AG04450 (cell line): ENCODE measurements at regions not wholly inside any gene's neighbourhood (a gene's known extent, or its start where the extent isn't known, plus 50 kb on each side); places are given as distances from the start of the nearest gene placed in this dataset.

Source experiments
- CTCF ChIA-PET: fragments of 300-600, 350-600 bp; formaldehyde crosslinking; extraction: SDS; loops from one replicate; lab custom pipeline; 2022; ENCODE audit warnings: antibody characterized with exemption, inconsistent platforms; lab: Charles Lee
- POLR2A ChIA-PET: fragments of 350-600 bp; formaldehyde crosslinking; extraction: SDS; loops from one replicate; lab custom pipeline; 2021; ENCODE audit warnings: antibody characterized with exemption, inconsistent platforms; lab: Yijun Ruan, JAX
- DNase-seq: peaks from one replicate; pipeline ENCODE4 v3.0.0-alpha.2; 2011; ENCODE audit warnings: low read depth, low spot score
- H3K27ac ChIP-seq: one replicate; pipeline ENCODE4 v1.5.1; 2012; ENCODE audit warnings: low read depth, low read length, control low read depth
- H3K27me3 ChIP-seq: one replicate; pipeline ENCODE4 v1.6.0; 2012; ENCODE audit warnings: low read length; ENCODE audit not compliant: control insufficient read depth, insufficient read depth
- H3K4me3 ChIP-seq: 2 replicates; pipeline ENCODE4 v1.5.1; 2011; ENCODE audit warnings: mild to moderate bottlenecking, low read depth, low read length, control low read depth
- H3K9me3 ChIP-seq: 2 replicates; pipeline ENCODE4 v1.5.1; 2012; ENCODE audit warnings: low read length; ENCODE audit not compliant: control insufficient read depth, insufficient read depth
- TF ChIP-seq, protein P1 (sequence below): IDR thresholded peaks from 2 replicates; pipeline ENCODE4 v1.5.1; 2011; ENCODE audit warnings: low read depth, low read length, control low read depth, inconsistent platforms

DNA sequence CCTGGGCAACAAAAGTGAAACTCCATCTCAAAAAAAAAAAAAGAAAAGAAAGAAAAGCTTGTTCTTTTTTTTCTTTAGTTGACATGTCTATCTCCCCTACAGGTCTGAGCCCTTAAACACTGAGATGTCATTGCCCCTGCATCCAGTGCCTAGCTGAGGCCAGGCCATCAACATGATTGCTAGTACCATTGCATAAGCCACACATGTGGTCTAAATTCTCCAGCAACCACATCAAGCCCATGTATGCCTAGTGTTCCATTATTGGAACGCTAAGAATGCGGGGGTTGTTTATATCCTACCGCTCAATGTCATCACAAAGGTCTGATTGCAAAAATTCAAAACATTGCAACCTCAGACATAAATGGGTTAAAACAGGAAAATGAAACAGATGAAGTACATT is 62.7 kb downstream of the NPTX2 start:
- no peak for DNase-seq
- H3K27ac ChIP-seq: no peak overlapping the region
- CTCF ChIA-PET: no interaction called here
- H3K9me3 ChIP-seq: peaks cover 44% of the 10 kb centered on the region
- POLR2A ChIA-PET: no interaction called here
- no peak overlapping the region for H3K4me3 ChIP-seq
- H3K27me3 ChIP-seq: no peaks in the 10 kb centered on the region
- TF ChIP-seq, protein P1, sequence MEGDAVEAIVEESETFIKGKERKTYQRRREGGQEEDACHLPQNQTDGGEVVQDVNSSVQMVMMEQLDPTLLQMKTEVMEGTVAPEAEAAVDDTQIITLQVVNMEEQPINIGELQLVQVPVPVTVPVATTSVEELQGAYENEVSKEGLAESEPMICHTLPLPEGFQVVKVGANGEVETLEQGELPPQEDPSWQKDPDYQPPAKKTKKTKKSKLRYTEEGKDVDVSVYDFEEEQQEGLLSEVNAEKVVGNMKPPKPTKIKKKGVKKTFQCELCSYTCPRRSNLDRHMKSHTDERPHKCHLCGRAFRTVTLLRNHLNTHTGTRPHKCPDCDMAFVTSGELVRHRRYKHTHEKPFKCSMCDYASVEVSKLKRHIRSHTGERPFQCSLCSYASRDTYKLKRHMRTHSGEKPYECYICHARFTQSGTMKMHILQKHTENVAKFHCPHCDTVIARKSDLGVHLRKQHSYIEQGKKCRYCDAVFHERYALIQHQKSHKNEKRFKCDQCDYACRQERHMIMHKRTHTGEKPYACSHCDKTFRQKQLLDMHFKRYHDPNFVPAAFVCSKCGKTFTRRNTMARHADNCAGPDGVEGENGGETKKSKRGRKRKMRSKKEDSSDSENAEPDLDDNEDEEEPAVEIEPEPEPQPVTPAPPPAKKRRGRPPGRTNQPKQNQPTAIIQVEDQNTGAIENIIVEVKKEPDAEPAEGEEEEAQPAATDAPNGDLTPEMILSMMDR: no peak

DNA sequence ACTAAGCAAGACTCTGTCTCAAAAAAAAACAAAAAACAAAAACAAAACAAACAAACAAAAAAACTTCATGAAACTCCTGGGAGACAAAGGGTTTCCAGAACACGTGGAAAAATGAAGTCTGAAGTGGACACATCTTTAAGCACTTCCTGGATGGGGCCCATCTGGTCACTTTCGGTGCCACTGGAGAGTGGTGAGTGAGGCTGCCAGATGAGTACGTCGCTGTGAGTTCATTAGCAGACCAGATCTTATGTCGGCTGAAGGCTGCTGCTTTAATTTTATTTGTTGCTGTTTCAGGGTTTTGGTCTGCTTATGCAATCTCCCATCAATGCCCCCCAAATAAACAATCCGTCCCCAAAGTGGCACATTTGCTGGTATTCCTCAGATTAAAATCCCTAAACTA is 64.4 kb downstream of the NPTX2 start:
- CTCF ChIA-PET: no interaction called here
- no peaks in the 10 kb centered on the region for H3K27me3 ChIP-seq
- H3K9me3 ChIP-seq: peaks cover 45% of the 10 kb centered on the region
- DNase-seq: no peak
- no peak overlapping the region for H3K27ac ChIP-seq
- H3K4me3 ChIP-seq: no peak overlapping the region
- TF ChIP-seq, protein P1: no peak
- POLR2A ChIA-PET: no interaction called here

DNA sequence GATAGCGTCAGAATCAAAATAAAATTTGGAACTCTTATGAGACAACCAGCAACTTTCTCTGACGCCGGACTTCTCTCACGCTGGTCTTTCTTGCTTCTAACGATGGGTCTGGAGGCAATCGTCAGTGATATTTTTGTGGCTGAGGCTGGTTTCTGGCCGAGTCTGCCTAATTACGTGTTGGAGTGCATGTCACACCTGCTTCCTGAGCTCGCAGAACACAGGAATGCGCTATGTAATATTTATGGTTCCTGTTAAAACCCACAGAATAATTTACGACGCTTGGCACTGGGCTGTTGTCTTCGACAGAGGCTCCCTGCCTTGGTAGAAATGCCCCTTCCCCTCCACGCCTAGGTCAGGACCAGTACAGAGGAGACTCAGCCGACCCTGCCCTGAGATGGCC is 64.9 kb downstream of the NPTX2 start:
- H3K27me3 ChIP-seq: no peaks in the 10 kb centered on the region
- peaks cover 43% of the 10 kb centered on the region for H3K9me3 ChIP-seq
- DNase-seq: no peak
- ChIA-PET POLR2A (no interaction called here), CTCF (no interaction called here)
- no peak overlapping the region for H3K4me3 ChIP-seq
- no peak overlapping the region for H3K27ac ChIP-seq
- TF ChIP-seq, protein P1: no peak

DNA sequence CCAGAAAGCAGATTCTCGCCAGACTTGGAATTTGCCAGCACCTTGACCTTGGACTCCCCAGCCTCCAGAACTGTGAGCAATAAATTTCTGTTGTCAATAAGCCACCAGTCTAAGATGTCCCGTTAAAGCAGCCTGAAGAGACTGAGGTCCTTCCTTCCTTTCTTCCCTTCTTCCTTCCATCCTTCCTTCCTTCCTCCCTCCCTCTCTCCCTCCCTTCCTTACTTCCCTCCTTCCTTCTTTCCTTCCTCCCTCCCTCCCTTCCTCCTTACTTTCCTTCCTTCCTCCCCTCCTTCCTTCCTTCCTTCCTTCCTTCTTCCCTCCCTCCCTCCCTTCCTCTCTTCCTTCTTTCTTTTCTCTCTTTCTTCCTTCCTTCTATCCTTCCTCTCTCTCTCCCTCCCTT is 66.4 kb downstream of the NPTX2 start:
- no peak overlapping the region for H3K27ac ChIP-seq
- no peaks in the 10 kb centered on the region for H3K27me3 ChIP-seq
- peaks cover 29% of the 10 kb centered on the region for H3K9me3 ChIP-seq
- CTCF ChIA-PET: no interaction called here
- no peak for DNase-seq
- TF ChIP-seq, protein P1: no peak
- H3K4me3 ChIP-seq: no peak overlapping the region
- POLR2A ChIA-PET: no interaction called here

DNA sequence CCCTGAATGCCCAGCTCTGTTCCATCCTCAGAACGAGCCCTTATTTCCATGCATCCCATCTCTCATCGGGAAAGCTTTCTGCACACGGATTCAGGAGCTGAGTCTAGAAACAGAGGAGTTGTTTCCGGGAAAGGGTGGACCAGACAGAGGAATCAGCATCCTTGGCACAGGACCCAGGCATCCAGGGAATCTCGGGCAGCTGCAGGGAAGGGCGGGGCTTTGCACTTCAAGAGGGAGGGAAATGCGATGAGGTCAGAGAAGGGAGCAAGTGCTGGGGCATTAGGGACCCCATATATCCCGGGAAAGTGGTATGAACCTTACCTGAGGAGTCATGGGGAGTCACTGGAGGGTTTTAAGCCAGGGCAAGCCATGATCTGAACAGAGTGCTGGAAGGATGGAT is 68.5 kb downstream of the NPTX2 start:
- no peak for DNase-seq
- peaks cover 39% of the 10 kb centered on the region for H3K9me3 ChIP-seq
- H3K27ac ChIP-seq: no peak overlapping the region
- POLR2A ChIA-PET: no interaction called here
- CTCF ChIA-PET: no interaction called here
- no peaks in the 10 kb centered on the region for H3K27me3 ChIP-seq
- H3K4me3 ChIP-seq: no peak overlapping the region
- TF ChIP-seq, protein P1: no peak
